Small intestine (tissue), 7 donors: ENCODE measurements at regions not wholly inside any gene's neighbourhood (a gene's known extent, or its start where the extent isn't known, plus 50 kb on each side); places are given as distances from the start of the nearest gene placed in this dataset.

Source experiments
- DNase-seq, 2 donors: peaks; one replicate each; pipeline versions ENCODE4 v3.0.0 to v3.0.0-alpha.2; 2013
- FAIRE-seq: peaks from 2 replicates; lab custom pipeline; 2012; peaks lifted over from hg19 to GRCh38; lab: Jason Lieb, UNC
- H3K27ac ChIP-seq, 3 donors: one replicate each; pipeline ENCODE4 v1.5.1; 2013; ENCODE audit warnings: low read length in 2 of 3, mild to moderate bottlenecking in 2 of 3, control low read depth in 1 of 3, inconsistent platforms in 1 of 3, low read depth in 1 of 3, moderate library complexity in 1 of 3
- H3K27me3 ChIP-seq, 3 donors: one replicate each; pipeline ENCODE4 v1.6.1; 2013; ENCODE audit warnings: low read length in 3 of 3, inconsistent platforms in 1 of 3; ENCODE audit not compliant: control insufficient read depth in 3 of 3, insufficient read depth in 3 of 3
- H3K36me3 ChIP-seq, 3 donors: one replicate each; pipeline ENCODE4 v1.6.1; 2013; ENCODE audit warnings: low read length in 3 of 3, inconsistent platforms in 1 of 3, low read depth in 1 of 3, mild to moderate bottlenecking in 1 of 3, moderate library complexity in 1 of 3; ENCODE audit not compliant: control insufficient read depth in 3 of 3, insufficient read depth in 2 of 3
- H3K4me1 ChIP-seq, 3 donors: one replicate each; pipeline ENCODE4 v1.6.1; 2013; ENCODE audit warnings: low read length in 2 of 3, inconsistent platforms in 1 of 3, low read depth in 1 of 3, mild to moderate bottlenecking in 1 of 3, moderate library complexity in 1 of 3; ENCODE audit not compliant: control insufficient read depth in 3 of 3, insufficient read depth in 2 of 3
- H3K4me3 ChIP-seq, 3 donors: one replicate each; pipeline ENCODE4 v1.5.1; 2013; ENCODE audit warnings: low read length in 3 of 3, control low read depth in 1 of 3, inconsistent platforms in 1 of 3, low read depth in 1 of 3, mild to moderate bottlenecking in 1 of 3, moderate library complexity in 1 of 3
- H3K9me3 ChIP-seq, 2 donors: one replicate each; pipeline ENCODE4 v1.6.1; 2013; ENCODE audit warnings: low read depth in 1 of 2, low read length in 1 of 2; ENCODE audit not compliant: control insufficient read depth in 2 of 2, insufficient read depth in 1 of 2
- WGBS, 3 donors: extraction: QIAGEN DNeasy Blood & Tissue Kit; methylation state at CpG; one replicate each; pipeline ENCODE4 v1.1.7; 2013; 5-methylcytosine and 5-hydroxymethylcytosine counted together
- donor health status: healthy with polysubstance abuse.
- donor health status: control.
- donor health status: control.
- donor health status: Bipolar disorder and iron deficiency.
- donor health status: healthy.

DNA sequence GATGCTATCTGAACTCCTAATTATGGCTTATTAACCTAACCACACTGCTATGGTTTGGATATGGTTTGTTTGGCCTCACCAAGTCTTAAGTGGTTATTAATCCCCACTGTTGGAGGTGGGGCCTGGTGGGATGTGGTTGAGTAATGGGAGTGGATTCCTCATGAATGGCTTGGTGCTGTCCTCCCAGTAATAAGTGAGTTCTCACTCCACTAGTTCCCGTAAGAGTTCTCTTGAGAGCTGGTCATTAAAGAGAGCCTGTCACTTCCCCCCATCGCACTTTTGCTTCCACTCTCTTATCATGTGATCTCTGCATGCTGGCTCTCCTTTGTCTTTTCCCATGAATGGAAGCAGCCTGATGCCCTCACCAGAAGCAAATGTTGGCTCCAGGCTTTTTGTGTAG, 328.8 kb downstream of the PLA2G4A start:
- Histone ChIP-seq H3K4me1 (no peaks in the 10 kb centered on the region), H3K4me3 (no peak overlapping the region), H3K36me3 (no peaks in the 10 kb centered on the region), H3K27ac (no peak overlapping the region), H3K9me3 (peaks cover 0 to 13% of the 10 kb centered on the region in 2 donors), H3K27me3 (no peaks in the 10 kb centered on the region)
- WGBS, 3 donors, result 44 to 53% (median 46%) methylated on average over 2 of the region's 2 CpGs
- FAIRE-seq (no peak), DNase-seq (no peak)

DNA sequence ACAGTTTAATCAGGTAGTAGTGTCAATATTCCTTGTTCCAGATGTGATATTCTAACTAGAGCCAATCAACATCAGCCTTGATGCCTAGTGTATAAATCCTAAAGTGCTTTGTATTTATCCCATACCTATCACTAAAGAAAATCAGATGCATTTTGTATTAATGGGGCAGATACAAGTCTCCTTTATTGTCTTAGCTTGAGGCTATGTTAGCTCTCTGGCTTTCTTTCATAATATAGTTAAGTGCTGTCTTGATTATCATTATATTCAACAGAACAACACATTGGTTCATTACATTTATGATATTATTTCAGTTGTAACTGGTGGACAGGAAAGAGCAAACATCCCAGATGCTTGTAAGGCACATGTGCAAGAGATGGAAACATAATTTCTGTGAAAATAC, 338.8 kb downstream of the PLA2G4A start:
- H3K9me3 ChIP-seq, result peaks cover 0 to 6% of the 10 kb centered on the region in 2 donors
- no peaks in the 10 kb centered on the region for H3K36me3 ChIP-seq
- H3K4me1 ChIP-seq, result no peaks in the 10 kb centered on the region
- H3K27ac ChIP-seq, result no peak overlapping the region
- no peak overlapping the region for H3K4me3 ChIP-seq
- no peaks in the 10 kb centered on the region for H3K27me3 ChIP-seq
- DNase-seq (no peak), FAIRE-seq (no peak)

DNA sequence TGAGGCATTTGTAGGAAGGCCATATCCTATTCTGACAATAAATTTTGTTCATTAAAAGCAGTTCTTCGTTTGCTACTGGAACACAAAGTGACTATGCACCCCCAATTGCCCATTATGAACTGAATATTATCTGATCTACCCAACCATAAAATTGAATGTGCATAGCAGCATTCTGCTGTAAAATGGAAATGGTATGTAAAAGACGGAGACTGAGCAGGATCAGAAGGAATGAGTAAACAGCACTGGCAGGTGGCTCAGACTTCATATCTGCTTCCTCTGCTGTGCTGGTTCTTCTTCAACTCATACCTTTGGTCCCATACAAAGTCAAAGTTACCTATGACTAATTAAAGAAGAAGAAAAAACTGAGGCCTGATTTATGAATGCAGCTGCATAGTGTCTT, 339.5 kb downstream of the PLA2G4A start:
- FAIRE-seq (no peak), DNase-seq (no peak)
- Histone ChIP-seq H3K27ac (no peak overlapping the region), H3K9me3 (peaks cover 0 to 6% of the 10 kb centered on the region in 2 donors), H3K4me3 (no peak overlapping the region), H3K4me1 (no peaks in the 10 kb centered on the region), H3K27me3 (no peaks in the 10 kb centered on the region), H3K36me3 (no peaks in the 10 kb centered on the region)
- WGBS, 3 donors, result 20 to 60% (median 27%) methylated on average over 2 of the region's 2 CpGs

DNA sequence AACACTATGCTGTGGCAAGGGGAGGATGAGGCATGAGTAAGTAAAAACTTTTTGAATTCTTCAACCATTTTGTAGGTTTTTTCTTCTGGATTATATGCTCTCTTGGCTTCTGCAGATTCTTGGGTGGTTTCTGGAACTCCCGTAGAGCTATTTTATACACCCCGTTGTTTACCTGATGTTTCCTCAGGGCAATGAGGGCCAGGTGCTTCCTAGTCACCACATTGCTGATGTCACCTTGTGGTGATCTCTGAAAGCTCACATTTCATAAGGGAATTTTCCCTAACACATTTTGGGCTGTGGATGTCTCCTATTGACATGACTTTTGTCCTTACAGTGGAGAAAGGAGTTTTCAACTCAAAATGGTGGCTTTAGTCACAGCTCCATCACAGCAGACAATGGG, 356.6 kb downstream of the PLA2G4A start:
- FAIRE-seq (no peak), DNase-seq (no peak)
- Histone ChIP-seq H3K27ac (no peak overlapping the region), H3K27me3 (no peaks in the 10 kb centered on the region), H3K4me1 (no peaks in the 10 kb centered on the region), H3K4me3 (no peak overlapping the region), H3K36me3 (no peaks in the 10 kb centered on the region), H3K9me3 (no peaks in the 10 kb centered on the region)
- WGBS, 3 donors, result 87 to 90% (median 89%) methylated on average over 2 of the region's 2 CpGs

DNA sequence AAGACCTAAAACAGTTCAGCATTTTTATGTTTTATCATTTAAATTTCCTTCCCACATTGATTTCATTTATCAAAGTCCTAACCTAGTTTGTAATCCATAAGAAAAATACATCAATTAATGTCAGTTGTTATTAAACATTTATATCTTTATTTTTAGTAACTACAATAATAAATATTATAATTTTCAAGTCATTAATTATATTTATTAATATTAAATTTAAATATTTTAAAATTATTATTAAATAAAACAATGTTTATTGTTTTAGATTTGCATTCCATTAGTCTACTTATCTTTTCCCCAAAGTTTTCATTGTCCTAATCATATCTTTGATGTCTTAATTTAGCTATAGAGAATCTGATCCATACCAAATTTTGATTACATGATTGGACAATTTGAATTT, 368.9 kb downstream of the PLA2G4A start:
- no peak overlapping the region for H3K27ac ChIP-seq
- FAIRE-seq (peak; percentile 90), DNase-seq (no peak)
- no peaks in the 10 kb centered on the region for H3K27me3 ChIP-seq
- no peaks in the 10 kb centered on the region for H3K4me1 ChIP-seq
- H3K4me3 ChIP-seq, result no peak overlapping the region
- no peaks in the 10 kb centered on the region for H3K9me3 ChIP-seq
- no peaks in the 10 kb centered on the region for H3K36me3 ChIP-seq

DNA sequence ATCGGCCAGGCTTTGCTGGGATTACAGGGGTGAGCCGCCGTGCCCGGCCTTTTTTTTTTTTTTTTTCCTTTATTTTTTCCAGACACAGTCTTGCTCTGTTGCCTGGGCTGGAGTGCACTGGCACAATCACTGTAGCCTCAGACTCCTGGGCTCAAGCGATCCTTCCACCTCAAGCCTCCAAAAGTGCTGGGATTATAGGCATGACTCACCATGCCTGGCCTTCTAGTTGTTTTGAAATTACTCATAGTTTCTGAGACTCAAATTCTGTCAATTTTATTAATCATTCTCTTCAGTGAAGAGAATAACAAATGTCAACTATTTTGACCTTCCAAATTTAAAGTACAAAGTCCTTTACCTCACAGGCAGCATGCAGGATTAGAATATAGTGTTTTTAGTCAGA, 374.5 kb downstream of the PLA2G4A start:
- 87 to 94% (median 89%) methylated on average over 5 of the region's 5 CpGs for WGBS, 3 donors
- no peak overlapping the region for H3K4me3 ChIP-seq
- FAIRE-seq, result no peak
- no peaks in the 10 kb centered on the region for H3K9me3 ChIP-seq
- no peak for DNase-seq
- no peak overlapping the region for H3K27ac ChIP-seq
- no peaks in the 10 kb centered on the region for H3K27me3 ChIP-seq
- no peaks in the 10 kb centered on the region for H3K36me3 ChIP-seq
- no peaks in the 10 kb centered on the region for H3K4me1 ChIP-seq

GRCh38 chr1:187212377-187212776, 383.6 kb downstream of the PLA2G4A start:
- H3K36me3 ChIP-seq, result no peaks in the 10 kb centered on the region
- WGBS, 3 donors, result 71 to 85% (median 83%) methylated on average over 2 of the region's 2 CpGs
- no peak overlapping the region for H3K4me3 ChIP-seq
- H3K27me3 ChIP-seq, result no peaks in the 10 kb centered on the region
- no peaks in the 10 kb centered on the region for H3K9me3 ChIP-seq
- DNase-seq, result no peak
- H3K4me1 ChIP-seq, result no peaks in the 10 kb centered on the region
- H3K27ac ChIP-seq, result no peak overlapping the region
- FAIRE-seq, result no peak

GRCh38 chr1:187226396-187226795, 397.6 kb downstream of the PLA2G4A start:
- H3K36me3 ChIP-seq, result no peaks in the 10 kb centered on the region
- H3K4me3 ChIP-seq, result no peak overlapping the region
- FAIRE-seq, result no peak
- no peaks in the 10 kb centered on the region for H3K4me1 ChIP-seq
- DNase-seq, result no peak
- H3K27me3 ChIP-seq, result no peaks in the 10 kb centered on the region
- H3K9me3 ChIP-seq, result no peaks in the 10 kb centered on the region
- no peak overlapping the region for H3K27ac ChIP-seq
- WGBS, 3 donors, result 46 to 84% (median 68%) methylated on average over 2 of the region's 2 CpGs

GRCh38 chr1:187228790-187229189, 400.0 kb downstream of the PLA2G4A start:
- Histone ChIP-seq H3K27me3 (no peaks in the 10 kb centered on the region), H3K4me1 (no peaks in the 10 kb centered on the region), H3K36me3 (no peaks in the 10 kb centered on the region), H3K27ac (no peak overlapping the region), H3K4me3 (no peak overlapping the region), H3K9me3 (no peaks in the 10 kb centered on the region)
- DNase-seq (no peak), FAIRE-seq (no peak)
- WGBS, 3 donors, result 90 to 97% (median 91%) methylated on average over 1 of the region's 1 CpG
